ENCODE measurements at regions not wholly inside any gene's neighbourhood (a gene's known extent, or its start where the extent isn't known, plus 50 kb on each side); places are given as distances from the start of the nearest gene placed in this dataset.

- TF ChIP-seq EZH2 (IDR thresholded peaks at IDR 0.05; ENCODE audit: insufficient read depth, poor library complexity, severe bottlenecking) = no peak
- no peak for TF ChIP-seq EZH2phosphoT487 (IDR thresholded peaks at IDR 0.05; ENCODE audit: insufficient read depth, low read depth)
- no peaks in the 10 kb centered on the region for H3K36me3 ChIP-seq (ENCODE audit: low read depth)
- in situ Hi-C loops (cut with MboI) = no loop called here
Measured at GRCh38 chr4:31755751-31756150, 1035.6 kb downstream of the PCDH7 start.

GRCh38 chr4:31768756-31769155 is 1048.6 kb downstream of the PCDH7 start:
- no peak overlapping the region for H3K9ac ChIP-seq
- H3K36me3 ChIP-seq (ENCODE audit: low read depth) = no peaks in the 10 kb centered on the region
- peaks cover 6% of the 10 kb centered on the region for H3K9me3 ChIP-seq (ENCODE audit: low read depth)
- H3K9me2 ChIP-seq (ENCODE audit: insufficient read depth) = no peaks in the 10 kb centered on the region
- no peaks in the 10 kb centered on the region for H3K79me2 ChIP-seq (ENCODE audit: insufficient read depth)
- TF ChIP-seq EZH2 (IDR thresholded peaks at IDR 0.05; ENCODE audit: insufficient read depth, poor library complexity, severe bottlenecking) (no peak), EZH2phosphoT487 (IDR thresholded peaks at IDR 0.05; ENCODE audit: insufficient read depth, low read depth) (no peak)
- H3K4me1 ChIP-seq (ENCODE audit: insufficient read depth) = no peaks in the 10 kb centered on the region
- no peak overlapping the region for H3K4me2 ChIP-seq (ENCODE audit: unreplicated experiment)
- in situ Hi-C loops (cut with MboI) = no loop called here
- no peak overlapping the region for H3K27ac ChIP-seq
- H4K20me1 ChIP-seq (ENCODE audit: insufficient read depth) = no peaks in the 10 kb centered on the region
- no peak overlapping the region for H3K4me3 ChIP-seq
- H3K27me3 ChIP-seq (replicated peaks; ENCODE audit: insufficient read depth) = no peaks in the 10 kb centered on the region
- DNase-seq = no peak
- H3F3A ChIP-seq (ENCODE audit: insufficient read depth) = no peaks in the 10 kb centered on the region
- H2AFZ ChIP-seq = no peak overlapping the region

More at GRCh38 chr4:31755751-31756150, 1035.6 kb downstream of the PCDH7 start:
- DNase-seq = no peak
- no peaks in the 10 kb centered on the region for H4K20me1 ChIP-seq (ENCODE audit: insufficient read depth)
- no peaks in the 10 kb centered on the region for H3K4me1 ChIP-seq (ENCODE audit: insufficient read depth)
- no peak overlapping the region for H3K4me2 ChIP-seq (ENCODE audit: unreplicated experiment)
- no peaks in the 10 kb centered on the region for H3F3A ChIP-seq (ENCODE audit: insufficient read depth)
- peaks cover 3% of the 10 kb centered on the region for H3K9me3 ChIP-seq (ENCODE audit: low read depth)
- H3K27ac ChIP-seq = no peak overlapping the region
- no peaks in the 10 kb centered on the region for H3K27me3 ChIP-seq (replicated peaks; ENCODE audit: insufficient read depth)
- WGBS, 2 experiments (ENCODE audit: low coverage in 1 of 2, low lambda C conversion rate in 2 of 2, missing lambda C conversion rate in 2 of 2) = 19 to 20% methylated on average over 4 of the region's 4 CpGs
- no peak overlapping the region for H3K9ac ChIP-seq
- no peaks in the 10 kb centered on the region for H3K79me2 ChIP-seq (ENCODE audit: insufficient read depth)
- no peak overlapping the region for H3K4me3 ChIP-seq
- no peaks in the 10 kb centered on the region for H3K9me2 ChIP-seq (ENCODE audit: insufficient read depth)
- no peak overlapping the region for H2AFZ ChIP-seq

GRCh38 chr4:31783311-31783710 is 1063.1 kb downstream of the PCDH7 start:
- no peak for DNase-seq
- Histone ChIP-seq H3K36me3 (ENCODE audit: low read depth) (no peaks in the 10 kb centered on the region), H3K4me2 (ENCODE audit: unreplicated experiment) (no peak overlapping the region), H3K4me1 (ENCODE audit: insufficient read depth) (no peaks in the 10 kb centered on the region), H3K4me3 (no peak overlapping the region), H3K27me3 (replicated peaks; ENCODE audit: insufficient read depth) (no peaks in the 10 kb centered on the region), H4K20me1 (ENCODE audit: insufficient read depth) (no peaks in the 10 kb centered on the region), H3K27ac (no peak overlapping the region), H3K9ac (no peak overlapping the region), H3F3A (ENCODE audit: insufficient read depth) (no peaks in the 10 kb centered on the region), H2AFZ (no peak overlapping the region), H3K9me2 (ENCODE audit: insufficient read depth) (no peaks in the 10 kb centered on the region), H3K79me2 (ENCODE audit: insufficient read depth) (no peaks in the 10 kb centered on the region), H3K9me3 (ENCODE audit: low read depth) (no peaks in the 10 kb centered on the region)
- in situ Hi-C loops (cut with MboI) = no loop called here
- whole genome bisulfite sequencing, 2 experiments (ENCODE audit: low coverage in 1 of 2, low lambda C conversion rate in 2 of 2, missing lambda C conversion rate in 2 of 2) = 13 to 28% methylated on average over 2 of the region's 2 CpGs
- TF ChIP-seq EZH2phosphoT487 (IDR thresholded peaks at IDR 0.05; ENCODE audit: insufficient read depth, low read depth) = no peak
- TF ChIP-seq EZH2 (IDR thresholded peaks at IDR 0.05; ENCODE audit: insufficient read depth, poor library complexity, severe bottlenecking) = no peak

GRCh38 chr4:31784558-31784957 is 1064.4 kb downstream of the PCDH7 start:
- no peak overlapping the region for H3K4me3 ChIP-seq
- DNase-seq = no peak
- in situ Hi-C loops (cut with MboI) = no loop called here
- H3K4me1 ChIP-seq (ENCODE audit: insufficient read depth) = no peaks in the 10 kb centered on the region
- no peak overlapping the region for H3K9ac ChIP-seq
- H3K79me2 ChIP-seq (ENCODE audit: insufficient read depth) = no peaks in the 10 kb centered on the region
- no peaks in the 10 kb centered on the region for H3K27me3 ChIP-seq (replicated peaks; ENCODE audit: insufficient read depth)
- H3F3A ChIP-seq (ENCODE audit: insufficient read depth) = no peaks in the 10 kb centered on the region
- no peaks in the 10 kb centered on the region for H3K9me2 ChIP-seq (ENCODE audit: insufficient read depth)
- H2AFZ ChIP-seq = no peak overlapping the region
- H3K36me3 ChIP-seq (ENCODE audit: low read depth) = no peaks in the 10 kb centered on the region
- H3K27ac ChIP-seq = no peak overlapping the region
- TF ChIP-seq EZH2 (IDR thresholded peaks at IDR 0.05; ENCODE audit: insufficient read depth, poor library complexity, severe bottlenecking) = no peak
- H3K4me2 ChIP-seq (ENCODE audit: unreplicated experiment) = no peak overlapping the region
- no peaks in the 10 kb centered on the region for H3K9me3 ChIP-seq (ENCODE audit: low read depth)
- H4K20me1 ChIP-seq (ENCODE audit: insufficient read depth) = no peaks in the 10 kb centered on the region
- 4% methylated on average over 2 of the region's 2 CpGs for WGBS, 2 experiments (ENCODE audit: low coverage in 1 of 2, low lambda C conversion rate in 2 of 2, missing lambda C conversion rate in 2 of 2)

GRCh38 chr4:31787701-31788100 is 1067.5 kb downstream of the PCDH7 start:
- H3K79me2 ChIP-seq (ENCODE audit: insufficient read depth) = no peaks in the 10 kb centered on the region
- H3K4me1 ChIP-seq (ENCODE audit: insufficient read depth) = no peaks in the 10 kb centered on the region
- H3K27me3 ChIP-seq (replicated peaks; ENCODE audit: insufficient read depth) = no peaks in the 10 kb centered on the region
- H3K27ac ChIP-seq = no peak overlapping the region
- H2AFZ ChIP-seq = no peak overlapping the region
- TF ChIP-seq EZH2 (IDR thresholded peaks at IDR 0.05; ENCODE audit: insufficient read depth, poor library complexity, severe bottlenecking) (no peak), EZH2phosphoT487 (IDR thresholded peaks at IDR 0.05; ENCODE audit: insufficient read depth, low read depth) (no peak)
- H3K9ac ChIP-seq = no peak overlapping the region
- H4K20me1 ChIP-seq (ENCODE audit: insufficient read depth) = no peaks in the 10 kb centered on the region
- no peak overlapping the region for H3K4me2 ChIP-seq (ENCODE audit: unreplicated experiment)
- no peaks in the 10 kb centered on the region for H3K9me3 ChIP-seq (ENCODE audit: low read depth)
- no peaks in the 10 kb centered on the region for H3K36me3 ChIP-seq (ENCODE audit: low read depth)
- H3F3A ChIP-seq (ENCODE audit: insufficient read depth) = no peaks in the 10 kb centered on the region
- in situ Hi-C loops (cut with MboI) = no loop called here
- H3K9me2 ChIP-seq (ENCODE audit: insufficient read depth) = no peaks in the 10 kb centered on the region
- 7 to 22% methylated on average over 1 of the region's 1 CpG for WGBS, 2 experiments (ENCODE audit: low coverage in 1 of 2, low lambda C conversion rate in 2 of 2, missing lambda C conversion rate in 2 of 2)
- no peak for DNase-seq
- H3K4me3 ChIP-seq = no peak overlapping the region
